ENCODE measurements at regions not wholly inside any gene's neighbourhood (a gene's known extent, or its start where the extent isn't known, plus 50 kb on each side); places are given as distances from the start of the nearest gene placed in this dataset.

GRCh38 chr7:89458114-89458513 lies 662.6 kb upstream of the TEX47 start:
- Mint-ChIP-seq H3K4me1 (no peaks in the 10 kb centered on the region), H3K27me3 (ENCODE audit: low read depth) (no peaks in the 10 kb centered on the region), H3K36me3 (no peaks in the 10 kb centered on the region), H3K4me3 (no peak overlapping the region), H3K27ac (no peak overlapping the region), H3K9me3 (no peaks in the 10 kb centered on the region; the same call in 1 of the 2 replicates)
- TF ChIP-seq AFF4 (CRISPR knock-in tag; IDR thresholded peaks at IDR 0.05; ENCODE audit: borderline replicate concordance) (no peak), SOX15 (CRISPR knock-in tag; IDR thresholded peaks at IDR 0.05) (no peak), KAT7 (CRISPR knock-in tag; IDR thresholded peaks at IDR 0.05; ENCODE audit: borderline replicate concordance) (no peak), HMGA2 (CRISPR knock-in tag; IDR thresholded peaks at IDR 0.05) (no peak), TEAD4 (CRISPR knock-in tag; IDR thresholded peaks at IDR 0.05) (no peak), ZNF423 (CRISPR knock-in tag; IDR thresholded peaks at IDR 0.05) (no peak), ZSCAN18 (CRISPR knock-in tag; IDR thresholded peaks at IDR 0.05) (no peak), FOXJ3 (CRISPR knock-in tag; IDR thresholded peaks at IDR 0.05; ENCODE audit: borderline replicate concordance) (no peak), ZNF425 (CRISPR knock-in tag; conservative IDR thresholded peaks at IDR 0.05) (no peak), NR1H2 (CRISPR knock-in tag; IDR thresholded peaks at IDR 0.05) (no peak), NR2C2 (CRISPR knock-in tag; IDR thresholded peaks at IDR 0.05) (no peak), HMGXB4 (CRISPR knock-in tag; IDR thresholded peaks at IDR 0.05) (no peak)
- ATAC-seq (no peak), DNase-seq (ENCODE audit: low spot score) (no peak)
- ChIA-PET POLR2A (no interaction called here), CTCF (interaction anchor here (0.6 kb wide), 1 partner anchor 176 kb away, joined by 3 read pairs; no protein-coding TSS in a partner anchor)

GRCh38 chr7:89474456-89474855 lies 678.9 kb upstream of the TEX47 start:
- H3K9me3 Mint-ChIP-seq, result peaks cover 23% of the 10 kb centered on the region
- no peak overlapping the region for H3K4me3 Mint-ChIP-seq
- no peak overlapping the region; the same call in 1 of the 2 replicates for H3K27ac Mint-ChIP-seq
- no peaks in the 10 kb centered on the region for H3K27me3 Mint-ChIP-seq (ENCODE audit: low read depth)
- CTCF ChIA-PET, result no interaction called here
- H3K36me3 Mint-ChIP-seq, result peaks cover 14% of the 10 kb centered on the region
- POLR2A ChIA-PET, result no interaction called here
- H3K4me1 Mint-ChIP-seq, result peaks cover 12% of the 10 kb centered on the region
- no peak for DNase-seq (ENCODE audit: low spot score)
- ATAC-seq, result no peak
- TF ChIP-seq MLX (CRISPR knock-in tag; IDR thresholded peaks at IDR 0.05) (no peak), NFYB (CRISPR knock-in tag; conservative IDR thresholded peaks at IDR 0.05; ENCODE audit: low read depth) (no peak), GTF2I (CRISPR knock-in tag; conservative IDR thresholded peaks at IDR 0.05) (no peak), ZNF532 (CRISPR knock-in tag; IDR thresholded peaks at IDR 0.05; ENCODE audit: borderline replicate concordance) (no peak), SMAD4 (CRISPR knock-in tag; IDR thresholded peaks at IDR 0.05) (no peak), PREB (CRISPR knock-in tag; IDR thresholded peaks at IDR 0.05; ENCODE audit: borderline replicate concordance) (no peak), JAZF1 (CRISPR knock-in tag; IDR thresholded peaks at IDR 0.05) (no peak)

Measured in WTC11 (cell line).